Caco-2 (cell line): ENCODE measurements at regions not wholly inside any gene's neighbourhood (a gene's known extent, or its start where the extent isn't known, plus 50 kb on each side); places are given as distances from the start of the nearest gene placed in this dataset.

Experiments
- BruUV-seq: library from RNA; stranded (reverse); fragments of 400-500 nt; replicated peaks from 2 replicates; lab custom pipeline; 2021; lab: Mats Ljungman, UMichigan
- CTCF ChIA-PET: fragments of 300-600 bp; sonication (Branson Sonifier 250); formaldehyde crosslinking; loops from one replicate; lab custom pipeline; 2022; ENCODE audit warnings: antibody characterized with exemption; lab: Charles Lee
- POLR2A ChIA-PET: fragments of 300-600 bp; sonication (Branson Sonifier 250); formaldehyde crosslinking; loops from one replicate; lab custom pipeline; 2022; ENCODE audit warnings: antibody characterized with exemption; lab: Charles Lee
- DNase-seq, 2 experiments: peaks; one replicate each; pipeline versions ENCODE4 v3.0.0 to v3.0.0-alpha.2; 2020 to 2022
- H3K27me3 ChIP-seq: replicated peaks from 2 replicates; pipeline ENCODE4 v1.6.0; 2011; ENCODE audit warnings: low read length; ENCODE audit not compliant: control insufficient read depth, insufficient read depth
- H3K36me3 ChIP-seq: 2 replicates; pipeline ENCODE4 v1.5.1; 2011; ENCODE audit warnings: low read length; ENCODE audit not compliant: control insufficient read depth, insufficient read depth
- H3K4me1 ChIP-seq: fragments of 250-450 bp; sonication (Bioruptor Pico); 2 replicates; pipeline ENCODE4 v1.5.1; 2020; ENCODE audit warnings: mild to moderate bottlenecking
- H3K4me3 ChIP-seq: 2 replicates; pipeline ENCODE4 v1.5.1; 2011; ENCODE audit warnings: low read depth, mild to moderate bottlenecking, control low read depth, low read length
- H3K9me3 ChIP-seq: fragments of 250-450 bp; sonication (Bioruptor Pico); 2 replicates; pipeline ENCODE4 v1.5.1; 2020; ENCODE audit warnings: mild to moderate bottlenecking, moderate library complexity
- H3K27ac Mint-ChIP-seq: one replicate; pipeline ENCODE4 v1.8.0; 2022; ENCODE audit warnings: mixed read lengths; ENCODE audit not compliant: unreplicated experiment
- H3K27me3 Mint-ChIP-seq: one replicate; pipeline ENCODE4 v1.8.0; 2022; ENCODE audit warnings: mixed read lengths; ENCODE audit not compliant: insufficient read depth, unreplicated experiment
- H3K36me3 Mint-ChIP-seq: one replicate; pipeline ENCODE4 v1.8.0; 2022; ENCODE audit warnings: mild to moderate bottlenecking, mixed read lengths; ENCODE audit not compliant: insufficient read depth, unreplicated experiment
- H3K4me1 Mint-ChIP-seq: one replicate; pipeline ENCODE4 v1.8.0; 2022; ENCODE audit warnings: low read depth, mixed read lengths; ENCODE audit not compliant: unreplicated experiment
- H3K4me3 Mint-ChIP-seq: one replicate; pipeline ENCODE4 v1.8.0; 2022; ENCODE audit warnings: mild to moderate bottlenecking, moderate library complexity, mixed read lengths; ENCODE audit not compliant: unreplicated experiment
- H3K9me3 Mint-ChIP-seq: one replicate; pipeline ENCODE4 v1.8.0; 2022; ENCODE audit warnings: mixed read lengths; ENCODE audit not compliant: unreplicated experiment
- intact Hi-C: fragments of 100-400 bp; cut with micrococcal nuclease; formaldehyde crosslinking; loops from one replicate; pipeline ENCODE4 v1.10.0; 2022; ENCODE audit not compliant: unreplicated experiment
- TF ChIP-seq, protein P1 (sequence below), 2 experiments: fragments of 200-600 bp in 1 of 2; IDR thresholded peaks; 1 replicate in 1 of 2; 2 replicates in 1 of 2; pipeline versions ENCODE4 v1.5.1 to v1.8.0; 2011 to 2022; ENCODE audit warnings: antibody characterized with exemption in 1 of 2, control low read depth in 1 of 2, inconsistent platforms in 1 of 2, low read depth in 1 of 2, low read length in 1 of 2, mild to moderate bottlenecking in 1 of 2, moderate library complexity in 1 of 2; ENCODE audit not compliant: insufficient read depth in 1 of 2, severe bottlenecking in 1 of 2, unreplicated experiment in 1 of 2

DNA sequence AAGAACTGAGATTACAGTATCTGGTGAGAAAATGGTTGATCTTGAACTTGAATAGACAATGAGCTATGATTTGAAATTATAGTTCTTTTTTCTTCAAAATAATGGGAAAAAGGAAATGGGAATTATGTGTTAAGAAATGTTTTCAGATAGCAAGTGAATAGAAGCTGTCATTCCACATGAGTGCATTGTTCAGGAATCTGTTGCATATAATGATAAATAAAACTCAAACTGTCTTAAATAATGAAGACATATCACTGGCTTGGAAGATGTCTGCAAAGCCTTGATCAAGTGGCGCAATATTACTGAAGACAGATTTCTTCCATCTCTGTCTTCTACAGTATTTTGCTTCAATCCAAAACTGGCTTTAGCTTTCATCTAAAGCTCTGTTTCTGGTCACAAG lies 479.3 kb upstream of the ZFP42 start:
- no peak overlapping the region for H3K27ac Mint-ChIP-seq
- no peaks in the 10 kb centered on the region for H3K36me3 Mint-ChIP-seq

GRCh38 chr4:187541666-187542065 lies 453.9 kb upstream of the ZFP42 start:
- H3K4me1 ChIP-seq, result no peaks in the 10 kb centered on the region
- POLR2A ChIA-PET, result no interaction called here
- H3K36me3 Mint-ChIP-seq, result no peaks in the 10 kb centered on the region
- H3K27ac Mint-ChIP-seq, result no peak overlapping the region
- no peak overlapping the region for H3K4me3 ChIP-seq
- no peaks in the 10 kb centered on the region for H3K27me3 ChIP-seq
- H3K9me3 ChIP-seq, result no peaks in the 10 kb centered on the region
- intact Hi-C loops, result no loop called here
- TF ChIP-seq, protein P1, sequence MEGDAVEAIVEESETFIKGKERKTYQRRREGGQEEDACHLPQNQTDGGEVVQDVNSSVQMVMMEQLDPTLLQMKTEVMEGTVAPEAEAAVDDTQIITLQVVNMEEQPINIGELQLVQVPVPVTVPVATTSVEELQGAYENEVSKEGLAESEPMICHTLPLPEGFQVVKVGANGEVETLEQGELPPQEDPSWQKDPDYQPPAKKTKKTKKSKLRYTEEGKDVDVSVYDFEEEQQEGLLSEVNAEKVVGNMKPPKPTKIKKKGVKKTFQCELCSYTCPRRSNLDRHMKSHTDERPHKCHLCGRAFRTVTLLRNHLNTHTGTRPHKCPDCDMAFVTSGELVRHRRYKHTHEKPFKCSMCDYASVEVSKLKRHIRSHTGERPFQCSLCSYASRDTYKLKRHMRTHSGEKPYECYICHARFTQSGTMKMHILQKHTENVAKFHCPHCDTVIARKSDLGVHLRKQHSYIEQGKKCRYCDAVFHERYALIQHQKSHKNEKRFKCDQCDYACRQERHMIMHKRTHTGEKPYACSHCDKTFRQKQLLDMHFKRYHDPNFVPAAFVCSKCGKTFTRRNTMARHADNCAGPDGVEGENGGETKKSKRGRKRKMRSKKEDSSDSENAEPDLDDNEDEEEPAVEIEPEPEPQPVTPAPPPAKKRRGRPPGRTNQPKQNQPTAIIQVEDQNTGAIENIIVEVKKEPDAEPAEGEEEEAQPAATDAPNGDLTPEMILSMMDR (IDR thresholded peaks at IDR 0.05; ENCODE audit: insufficient read depth in 1 of 2, low read depth in 1 of 2, low read length in 1 of 2, severe bottlenecking in 1 of 2, unreplicated experiment in 1 of 2), result no peak
- H3K4me3 Mint-ChIP-seq, result no peak overlapping the region
- H3K36me3 ChIP-seq, result no peaks in the 10 kb centered on the region
- H3K4me1 Mint-ChIP-seq, result no peaks in the 10 kb centered on the region
- no peaks in the 10 kb centered on the region for H3K9me3 Mint-ChIP-seq
- CTCF ChIA-PET, result no interaction called here
- DNase-seq, result no peak
- BruUV-seq, result no TSS peak
- H3K27me3 Mint-ChIP-seq, result peaks cover 6% of the 10 kb centered on the region

More for the DNA sequence above, 479.3 kb upstream of the ZFP42 start:
- Mint-ChIP-seq H3K4me3 (no peak overlapping the region), H3K4me1 (no peaks in the 10 kb centered on the region), H3K9me3 (no peaks in the 10 kb centered on the region), H3K27me3 (no peaks in the 10 kb centered on the region)
- POLR2A ChIA-PET, result no interaction called here
- CTCF ChIA-PET, result no interaction called here
- H3K4me1 ChIP-seq, result no peaks in the 10 kb centered on the region
- BruUV-seq, result no TSS peak
- TF ChIP-seq, protein P1 (IDR thresholded peaks at IDR 0.05; ENCODE audit: insufficient read depth in 1 of 2, low read depth in 1 of 2, low read length in 1 of 2, severe bottlenecking in 1 of 2, unreplicated experiment in 1 of 2), result no peak
- no peak overlapping the region for H3K4me3 ChIP-seq
- no peaks in the 10 kb centered on the region for H3K36me3 ChIP-seq
- H3K27me3 ChIP-seq, result no peaks in the 10 kb centered on the region
- no peak for DNase-seq
- no peaks in the 10 kb centered on the region for H3K9me3 ChIP-seq
- intact Hi-C loops, result no loop called here

DNA sequence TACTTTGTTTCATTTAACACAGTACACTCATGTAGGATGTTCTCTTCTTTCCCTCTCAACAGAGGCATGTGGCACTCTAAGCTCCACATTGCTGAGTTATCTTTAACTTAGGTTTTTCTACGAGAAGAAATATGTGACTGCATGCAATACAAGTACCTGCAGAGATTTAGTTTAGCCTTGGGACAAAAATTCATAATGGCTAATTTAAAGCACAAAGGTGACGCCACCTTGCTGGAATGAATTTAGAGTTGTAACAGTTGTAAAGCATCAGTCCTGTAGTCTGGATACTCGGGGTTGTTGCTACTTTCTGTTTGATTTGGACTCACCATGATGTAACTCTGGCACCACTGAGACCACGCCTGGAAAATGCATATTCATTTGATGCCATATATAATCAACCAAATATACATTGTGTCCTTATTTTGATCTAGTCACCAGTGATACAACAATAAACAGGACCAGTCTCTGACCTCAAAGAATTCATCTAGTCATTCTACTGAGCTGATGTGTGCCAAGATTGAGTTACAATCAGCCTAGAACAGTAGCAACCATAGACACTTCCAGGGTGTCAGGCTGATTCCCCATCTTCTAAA lies 451.0 kb upstream of the ZFP42 start:
- TF ChIP-seq, protein P1 (IDR thresholded peaks at IDR 0.05; ENCODE audit: insufficient read depth in 1 of 2, low read depth in 1 of 2, low read length in 1 of 2, severe bottlenecking in 1 of 2, unreplicated experiment in 1 of 2), result no peak
- BruUV-seq, result no TSS peak
- H3K36me3 ChIP-seq, result no peaks in the 10 kb centered on the region
- no peaks in the 10 kb centered on the region for H3K4me1 ChIP-seq
- no peaks in the 10 kb centered on the region for H3K27me3 ChIP-seq
- Mint-ChIP-seq H3K36me3 (no peaks in the 10 kb centered on the region), H3K27me3 (peaks cover 9% of the 10 kb centered on the region), H3K4me3 (no peak overlapping the region), H3K4me1 (no peaks in the 10 kb centered on the region), H3K27ac (no peak overlapping the region), H3K9me3 (no peaks in the 10 kb centered on the region)
- POLR2A ChIA-PET, result no interaction called here
- no peak for DNase-seq
- CTCF ChIA-PET, result no interaction called here
- intact Hi-C loops, result no loop called here
- H3K4me3 ChIP-seq, result no peak overlapping the region
- no peaks in the 10 kb centered on the region for H3K9me3 ChIP-seq
